ENCODE measurements at regions not wholly inside any gene's neighbourhood (a gene's known extent, or its start where the extent isn't known, plus 50 kb on each side); places are given as distances from the start of the nearest gene placed in this dataset.

- no peak for TF ChIP-seq TEAD4 (IDR thresholded peaks at IDR 0.05)
- TF ChIP-seq EP300 (IDR thresholded peaks at IDR 0.05; ENCODE audit: borderline replicate concordance): no peak
- no peak for TF ChIP-seq CEBPB (IDR thresholded peaks at IDR 0.05)
- no peak for TF ChIP-seq FOXM1 (IDR thresholded peaks at IDR 0.05; ENCODE audit: borderline replicate concordance, low read depth)
Observed at GRCh38 chr14:98244162-98244948, 1027.6 kb downstream of the BCL11B start.
